IMR-90 (cell line): ENCODE measurements at regions not wholly inside any gene's neighbourhood (a gene's known extent, or its start where the extent isn't known, plus 50 kb on each side); places are given as distances from the start of the nearest gene placed in this dataset.

Experiments
- ATAC-seq: fragments of 200-7000 bp; cut with Tn5 transposase; 2 replicates; pipeline ENCODE4 v1.9.1; 2020; ENCODE audit warnings: low read depth, mild to moderate bottlenecking, moderate library complexity
- BruUV-seq: library from RNA; stranded (reverse); fragments of 400-500 nt; replicated peaks from 2 replicates; lab custom pipeline; 2021; lab: Mats Ljungman, UMichigan
- CTCF ChIA-PET: fragments of 300-600 bp; formaldehyde crosslinking; extraction: SDS; loops from one replicate; lab custom pipeline; 2021; ENCODE audit warnings: antibody characterized with exemption; lab: Yijun Ruan, JAX
- POLR2A ChIA-PET: fragments of 300-600 bp; sonication (Branson Sonifier 250); formaldehyde crosslinking; loops from one replicate; lab custom pipeline; 2022; ENCODE audit warnings: antibody characterized with exemption; ENCODE audit not compliant: unreplicated experiment; lab: Charles Lee
- DNase-seq: peaks from one replicate; pipeline ENCODE4 v3.0.0; 2013
- H2AFZ ChIP-seq: replicated peaks from 2 replicates; pipeline ENCODE3; 2013; ENCODE audit warnings: low read length, mild to moderate bottlenecking; ENCODE audit not compliant: poor library complexity
- H2AK5ac ChIP-seq: 2 replicates; pipeline ENCODE4 v1.6.1; 2013; ENCODE audit warnings: low read depth, low read length, inconsistent platforms
- H2AK9ac ChIP-seq: replicated peaks from 2 replicates; pipeline ENCODE3; 2013; ENCODE audit warnings: mild to moderate bottlenecking, low read depth, low read length, moderate library complexity; ENCODE audit not compliant: poor library complexity
- H2BK120ac ChIP-seq: 2 replicates; pipeline ENCODE4 v1.6.1; 2013; ENCODE audit warnings: low read depth, low read length, inconsistent platforms
- H2BK15ac ChIP-seq: 3 replicates; pipeline ENCODE4 v1.6.1; 2013; ENCODE audit warnings: low read depth, low read length, inconsistent platforms
- H2BK20ac ChIP-seq: 2 replicates; pipeline ENCODE4 v1.6.1; 2013; ENCODE audit warnings: low read depth, mild to moderate bottlenecking, inconsistent platforms, low read length, moderate library complexity
- H2BK5ac ChIP-seq: 2 replicates; pipeline ENCODE4 v1.6.1; 2013; ENCODE audit warnings: mild to moderate bottlenecking, low read depth, low read length, inconsistent platforms; ENCODE audit not compliant: poor library complexity, severe bottlenecking
- H3K14ac ChIP-seq: replicated peaks from 2 replicates; pipeline ENCODE4 v1.6.1; 2013; ENCODE audit warnings: low read depth, low read length, inconsistent platforms
- H3K18ac ChIP-seq: 2 replicates; pipeline ENCODE4 v1.6.1; 2013; ENCODE audit warnings: low read depth, low read length, control low read depth
- H3K23ac ChIP-seq: 2 replicates; pipeline ENCODE4 v1.6.1; 2013; ENCODE audit warnings: low read depth, low read length, inconsistent platforms
- H3K27ac ChIP-seq: 2 replicates; pipeline ENCODE4 v1.5.1; 2013; ENCODE audit warnings: mild to moderate bottlenecking, control low read depth, low read length; ENCODE audit not compliant: insufficient read depth
- H3K27me3 ChIP-seq: 2 replicates; pipeline ENCODE4 v1.6.1; 2013; ENCODE audit warnings: low read length; ENCODE audit not compliant: control insufficient read depth, insufficient read depth
- H3K36me3 ChIP-seq: 2 replicates; pipeline ENCODE4 v1.6.1; 2013; ENCODE audit warnings: low read length, mixed read lengths; ENCODE audit not compliant: control insufficient read depth, insufficient read depth
- H3K4ac ChIP-seq: 2 replicates; pipeline ENCODE4 v1.6.1; 2013; ENCODE audit warnings: low read depth, low read length, inconsistent platforms
- H3K4me1 ChIP-seq: 2 replicates; pipeline ENCODE4 v1.6.1; 2013; ENCODE audit warnings: low read length, mixed read lengths; ENCODE audit not compliant: control insufficient read depth, insufficient read depth
- H3K4me2 ChIP-seq: 2 replicates; pipeline ENCODE4 v1.6.1; 2013; ENCODE audit warnings: low read depth, mild to moderate bottlenecking, control low read depth, low read length, moderate library complexity
- H3K4me3 ChIP-seq: 2 replicates; pipeline ENCODE4 v1.5.1; 2013; ENCODE audit warnings: low read depth, mild to moderate bottlenecking, control low read depth, low read length, moderate library complexity; ENCODE audit not compliant: insufficient read depth
- H3K56ac ChIP-seq: 2 replicates; pipeline ENCODE4 v1.6.1; 2013; ENCODE audit warnings: low read length, inconsistent platforms; ENCODE audit not compliant: insufficient read depth; ENCODE audit errors: extremely low read depth
- H3K79me1 ChIP-seq, 2 experiments: 2 replicates each; pipeline ENCODE4 v1.6.1; 2013; ENCODE audit warnings: low read length in 2 of 2, inconsistent platforms in 1 of 2, low read depth in 1 of 2
- H3K9ac ChIP-seq: 2 replicates; pipeline ENCODE4 v1.6.1; 2013; ENCODE audit warnings: low read depth, low read length, control low read depth
- H3K9me1 ChIP-seq: 2 replicates; pipeline ENCODE4 v1.6.1; 2013; ENCODE audit warnings: low read length, inconsistent platforms; ENCODE audit not compliant: insufficient read depth
- H3K9me3 ChIP-seq: 2 replicates; pipeline ENCODE4 v1.6.1; 2013; ENCODE audit warnings: low read length; ENCODE audit not compliant: control insufficient read depth, insufficient read depth
- H4K20me1 ChIP-seq: 2 replicates; pipeline ENCODE4 v1.6.1; 2013; ENCODE audit warnings: low read length, inconsistent platforms; ENCODE audit not compliant: insufficient read depth
- H4K5ac ChIP-seq: 2 replicates; pipeline ENCODE4 v1.6.1; 2013; ENCODE audit warnings: mild to moderate bottlenecking, low read depth, low read length, control low read depth
- H4K8ac ChIP-seq, 2 experiments: 2 replicates each; pipeline ENCODE4 v1.6.1; 2013; ENCODE audit warnings: low read depth in 2 of 2, low read length in 2 of 2, control low read depth in 1 of 2, inconsistent platforms in 1 of 2
- H4K91ac ChIP-seq: 2 replicates; pipeline ENCODE4 v1.6.1; 2013; ENCODE audit warnings: low read depth, low read length, inconsistent platforms; ENCODE audit not compliant: insufficient read depth
- BHLHE40 ChIP-seq: fragments of 150-350 bp; IDR thresholded peaks from 2 replicates; pipeline ENCODE4 v1.6.1; 2016; ENCODE audit warnings: mild to moderate bottlenecking, low read depth, low read length
- CEBPB ChIP-seq: IDR thresholded peaks from 2 replicates; pipeline ENCODE4 v1.6.1; 2012; ENCODE audit warnings: low read depth, low read length, improper control_type of control experiment
- CHD1 ChIP-seq: IDR thresholded peaks from 2 replicates; pipeline ENCODE4 v1.6.1; 2012; ENCODE audit warnings: low read depth, low read length, improper control_type of control experiment
- FOS ChIP-seq: fragments of 150-350 bp; IDR thresholded peaks from 2 replicates; pipeline ENCODE4 v1.6.1; 2016; ENCODE audit warnings: low read depth, low read length
- MAFK ChIP-seq: IDR thresholded peaks from 2 replicates; pipeline ENCODE4 v1.6.1; 2012; ENCODE audit warnings: low read depth, low read length, improper control_type of control experiment
- MAZ ChIP-seq: IDR thresholded peaks from 2 replicates; pipeline ENCODE4 v1.6.1; 2012; ENCODE audit warnings: low read depth, mild to moderate bottlenecking, low read length, improper control_type of control experiment, moderate library complexity, borderline replicate concordance
- NFE2L2 ChIP-seq: fragments of 150-350 bp; IDR thresholded peaks from 2 replicates; pipeline ENCODE4 v1.6.1; 2016; ENCODE audit warnings: low read depth, mild to moderate bottlenecking, low read length
- POLR2A ChIP-seq: IDR thresholded peaks from 2 replicates; pipeline ENCODE4 v1.6.1; 2012; ENCODE audit warnings: mild to moderate bottlenecking, low read depth, low read length
- RAD21 ChIP-seq: IDR thresholded peaks from 2 replicates; pipeline ENCODE4 v1.6.1; 2012; ENCODE audit warnings: low read length, improper control_type of control experiment
- RCOR1 ChIP-seq: IDR thresholded peaks from 2 replicates; pipeline ENCODE4 v1.6.1; 2012; ENCODE audit warnings: mild to moderate bottlenecking, low read length, improper control_type of control experiment; ENCODE audit not compliant: insufficient replicate concordance
- RFX5 ChIP-seq: IDR thresholded peaks from 2 replicates; pipeline ENCODE4 v1.8.0; 2012; ENCODE audit warnings: low read depth, mild to moderate bottlenecking, low read length, moderate library complexity
- WGBS, 2 experiments: methylation state at CpG; one replicate each; pipeline versions ENCODE4 v1.1.5 to v1.1.7; 2013; ENCODE audit warnings: missing lambda C conversion rate in 2 of 2; ENCODE audit not compliant: insufficient read length in 1 of 2; ENCODE audit errors: extremely low coverage in 2 of 2; 5-methylcytosine and 5-hydroxymethylcytosine counted together
- dilution Hi-C: fragments of 300-500 bp; cut with HindIII; formaldehyde crosslinking; loops from one replicate; pipeline ENCODE4 v1.14.3; 2018; ENCODE audit warnings: low sequenced_read_pairs; ENCODE audit not compliant: unreplicated experiment
- in situ Hi-C: fragments of 300-500 bp; cut with MboI; formaldehyde crosslinking; loops from 3 replicates; pipeline ENCODE4 v1.14.3; 2019; ENCODE audit warnings: low sequenced_read_pairs, inconsistent platforms, mixed read lengths
- intact Hi-C: fragments of 100-400 bp; cut with micrococcal nuclease; formaldehyde crosslinking; loops from 2 replicates; pipeline ENCODE4 v1.10.0; 2022
- TF ChIP-seq, protein P1 (sequence below): conservative IDR thresholded peaks from 2 replicates; pipeline ENCODE4 v1.5.1; 2012; ENCODE audit warnings: mild to moderate bottlenecking, low read depth, low read length, improper control_type of control experiment
- TF ChIP-seq, protein P2 (sequence below): fragments of 150-350 bp; IDR thresholded peaks from 2 replicates; pipeline ENCODE4 v1.6.1; 2016; ENCODE audit warnings: low read depth, mild to moderate bottlenecking, low read length, moderate library complexity, borderline replicate concordance

DNA sequence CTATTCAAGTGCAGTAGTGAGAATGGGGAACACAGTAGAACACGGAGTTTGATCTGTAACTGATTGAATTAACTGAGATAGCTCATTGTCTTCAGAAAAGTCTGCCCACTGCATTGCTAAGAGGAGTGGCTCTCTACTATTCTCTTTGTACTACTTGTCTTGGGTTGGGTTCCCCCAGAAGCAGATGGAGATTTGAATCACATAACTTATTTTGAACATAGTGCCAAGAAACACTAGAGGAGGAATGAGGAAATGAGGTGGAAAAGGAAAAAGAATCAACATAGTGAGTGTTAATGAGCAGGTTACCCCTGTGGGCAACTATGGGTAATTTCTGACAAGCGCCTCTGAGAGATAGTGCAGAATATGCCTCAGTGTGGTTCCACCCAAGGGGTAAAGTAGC lies 362.7 kb downstream of the STIM2 start:
- no peak for TF ChIP-seq RAD21
- TF ChIP-seq, protein P1, sequence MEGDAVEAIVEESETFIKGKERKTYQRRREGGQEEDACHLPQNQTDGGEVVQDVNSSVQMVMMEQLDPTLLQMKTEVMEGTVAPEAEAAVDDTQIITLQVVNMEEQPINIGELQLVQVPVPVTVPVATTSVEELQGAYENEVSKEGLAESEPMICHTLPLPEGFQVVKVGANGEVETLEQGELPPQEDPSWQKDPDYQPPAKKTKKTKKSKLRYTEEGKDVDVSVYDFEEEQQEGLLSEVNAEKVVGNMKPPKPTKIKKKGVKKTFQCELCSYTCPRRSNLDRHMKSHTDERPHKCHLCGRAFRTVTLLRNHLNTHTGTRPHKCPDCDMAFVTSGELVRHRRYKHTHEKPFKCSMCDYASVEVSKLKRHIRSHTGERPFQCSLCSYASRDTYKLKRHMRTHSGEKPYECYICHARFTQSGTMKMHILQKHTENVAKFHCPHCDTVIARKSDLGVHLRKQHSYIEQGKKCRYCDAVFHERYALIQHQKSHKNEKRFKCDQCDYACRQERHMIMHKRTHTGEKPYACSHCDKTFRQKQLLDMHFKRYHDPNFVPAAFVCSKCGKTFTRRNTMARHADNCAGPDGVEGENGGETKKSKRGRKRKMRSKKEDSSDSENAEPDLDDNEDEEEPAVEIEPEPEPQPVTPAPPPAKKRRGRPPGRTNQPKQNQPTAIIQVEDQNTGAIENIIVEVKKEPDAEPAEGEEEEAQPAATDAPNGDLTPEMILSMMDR: no peak
- TF ChIP-seq MAZ: no peak
- no peak for TF ChIP-seq BHLHE40
- no peak for TF ChIP-seq MAFK
- TF ChIP-seq CEBPB: no peak
- no peak for TF ChIP-seq RCOR1
- no peak for TF ChIP-seq RFX5
- TF ChIP-seq NFE2L2: no peak
- TF ChIP-seq FOS: no peak
- no peak for TF ChIP-seq CHD1
- TF ChIP-seq, protein P2, sequence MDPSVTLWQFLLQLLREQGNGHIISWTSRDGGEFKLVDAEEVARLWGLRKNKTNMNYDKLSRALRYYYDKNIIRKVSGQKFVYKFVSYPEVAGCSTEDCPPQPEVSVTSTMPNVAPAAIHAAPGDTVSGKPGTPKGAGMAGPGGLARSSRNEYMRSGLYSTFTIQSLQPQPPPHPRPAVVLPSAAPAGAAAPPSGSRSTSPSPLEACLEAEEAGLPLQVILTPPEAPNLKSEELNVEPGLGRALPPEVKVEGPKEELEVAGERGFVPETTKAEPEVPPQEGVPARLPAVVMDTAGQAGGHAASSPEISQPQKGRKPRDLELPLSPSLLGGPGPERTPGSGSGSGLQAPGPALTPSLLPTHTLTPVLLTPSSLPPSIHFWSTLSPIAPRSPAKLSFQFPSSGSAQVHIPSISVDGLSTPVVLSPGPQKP: no peak
- no peak for TF ChIP-seq POLR2A
- no peak overlapping the region for H3K18ac ChIP-seq
- H3K27me3 ChIP-seq: no peaks in the 10 kb centered on the region
- DNase-seq: no peak
- no peak overlapping the region for H2AK5ac ChIP-seq
- no TSS peak for BruUV-seq
- intact Hi-C loops (no loop called here), dilution Hi-C loops (no loop called here), in situ Hi-C loops (no loop called here)
- WGBS, 2 experiments: no CpG with 5 or more reads among the region's 2 CpGs
- H2BK120ac ChIP-seq: no peak overlapping the region
- no peak for ATAC-seq
- no peak overlapping the region for H3K14ac ChIP-seq
- no peaks in the 10 kb centered on the region for H3K36me3 ChIP-seq
- no peak overlapping the region for H3K23ac ChIP-seq
- H3K79me1 ChIP-seq: no peaks in the 10 kb centered on the region
- no peak overlapping the region for H4K8ac ChIP-seq
- no peaks in the 10 kb centered on the region; the same call in 1 of the 2 replicates for H3K9me3 ChIP-seq
- ChIA-PET POLR2A (no interaction called here), CTCF (no interaction called here)
- no peak overlapping the region for H3K4ac ChIP-seq
- no peak overlapping the region for H2BK20ac ChIP-seq
- H4K20me1 ChIP-seq: no peaks in the 10 kb centered on the region
- H3K27ac ChIP-seq: no peak overlapping the region
- H2BK15ac ChIP-seq: no peak overlapping the region
- no peak overlapping the region for H2AFZ ChIP-seq
- no peak overlapping the region for H3K9ac ChIP-seq
- H3K9me1 ChIP-seq: no peaks in the 10 kb centered on the region
- H4K5ac ChIP-seq: no peak overlapping the region
- H3K56ac ChIP-seq: no peak overlapping the region
- H2BK5ac ChIP-seq: no peak overlapping the region
- no peaks in the 10 kb centered on the region for H3K4me1 ChIP-seq
- no peak overlapping the region for H4K91ac ChIP-seq
- H3K4me2 ChIP-seq: no peak overlapping the region
- H2AK9ac ChIP-seq: no peak overlapping the region
- H3K4me3 ChIP-seq: no peak overlapping the region
